ENCODE measurements at regions not wholly inside any gene's neighbourhood (a gene's known extent, or its start where the extent isn't known, plus 50 kb on each side); places are given as distances from the start of the nearest gene placed in this dataset.
"Not testable (repeated sequence)": the region's sequence is repeated elsewhere in the genome, so short reads cannot be mapped to it uniquely, and the experiment has no call there.

GRCh38 chr3:144593881-144594280 lies 622.3 kb downstream of the DIPK2A start:
- Mint-ChIP-seq H3K36me3 (ENCODE audit: insufficient read depth) (no peaks in the 10 kb centered on the region), H3K27me3 (ENCODE audit: low read depth) (no peaks in the 10 kb centered on the region), H3K9me3 (no peaks in the 10 kb centered on the region), H3K4me1 (ENCODE audit: low read depth) (no peaks in the 10 kb centered on the region), H3K4me3 (no peak overlapping the region)
- ATAC-seq, result no peak
- DNase-seq, result no peak

GRCh38 chr3:144620236-144620635 lies 648.6 kb downstream of the DIPK2A start:
- not testable (repeated sequence) for ATAC-seq; H3K4me3 Mint-ChIP-seq; H3K9me3 Mint-ChIP-seq; H3K36me3 Mint-ChIP-seq (ENCODE audit: insufficient read depth); H3K4me1 Mint-ChIP-seq (ENCODE audit: low read depth); H3K27me3 Mint-ChIP-seq (ENCODE audit: low read depth); DNase-seq

DNA sequence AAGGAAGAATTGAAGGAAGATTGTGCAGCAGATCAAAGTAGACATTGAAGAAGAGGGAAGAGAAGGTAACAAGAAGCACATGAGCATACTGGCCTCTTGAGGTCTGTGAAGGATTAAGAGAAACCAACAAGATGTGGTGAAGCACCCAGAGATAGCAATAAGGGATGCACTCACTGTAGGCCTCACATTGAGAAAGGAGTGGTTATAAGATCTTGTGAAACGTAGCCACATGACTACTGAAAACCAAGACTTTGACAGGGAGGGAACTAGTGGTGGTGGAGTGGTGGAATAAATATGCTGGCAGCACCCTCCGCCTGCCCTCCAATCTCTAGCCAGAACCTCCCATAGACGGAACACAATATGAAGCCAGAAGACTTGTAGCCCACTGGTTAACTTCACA lies 651.2 kb downstream of the DIPK2A start:
- Mint-ChIP-seq H3K4me1 (ENCODE audit: low read depth) (no peaks in the 10 kb centered on the region), H3K9me3 (peaks cover 9% of the 10 kb centered on the region), H3K4me3 (no peak overlapping the region), H3K36me3 (ENCODE audit: insufficient read depth) (no peaks in the 10 kb centered on the region), H3K27me3 (ENCODE audit: low read depth) (no peaks in the 10 kb centered on the region)
- no peak for ATAC-seq
- DNase-seq, result no peak

DNA sequence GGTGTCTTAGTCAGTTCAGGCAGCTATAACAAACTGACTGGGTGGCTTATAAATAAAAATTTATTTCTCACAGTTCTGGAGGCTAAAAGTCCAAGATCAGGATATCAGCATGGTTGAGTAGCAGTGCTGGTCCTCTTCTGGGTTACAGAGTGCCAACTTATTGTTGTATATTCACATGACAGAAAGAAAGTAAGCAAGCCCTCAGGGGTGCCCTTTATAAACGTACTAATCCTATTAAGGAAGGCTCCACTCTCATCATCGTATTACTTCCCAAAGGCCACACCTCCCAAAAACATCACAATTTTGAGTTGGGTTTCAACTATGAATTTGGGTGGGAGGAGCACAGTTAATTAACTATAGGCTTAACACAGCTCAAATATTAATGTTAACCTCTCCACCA lies 653.0 kb downstream of the DIPK2A start:
- no peaks in the 10 kb centered on the region for H3K27me3 Mint-ChIP-seq (ENCODE audit: low read depth)
- ATAC-seq (no peak), DNase-seq (no peak)
- no peaks in the 10 kb centered on the region for H3K36me3 Mint-ChIP-seq (ENCODE audit: insufficient read depth)
- H3K4me3 Mint-ChIP-seq, result no peak overlapping the region
- no peaks in the 10 kb centered on the region for H3K9me3 Mint-ChIP-seq
- no peaks in the 10 kb centered on the region for H3K4me1 Mint-ChIP-seq (ENCODE audit: low read depth)

DNA sequence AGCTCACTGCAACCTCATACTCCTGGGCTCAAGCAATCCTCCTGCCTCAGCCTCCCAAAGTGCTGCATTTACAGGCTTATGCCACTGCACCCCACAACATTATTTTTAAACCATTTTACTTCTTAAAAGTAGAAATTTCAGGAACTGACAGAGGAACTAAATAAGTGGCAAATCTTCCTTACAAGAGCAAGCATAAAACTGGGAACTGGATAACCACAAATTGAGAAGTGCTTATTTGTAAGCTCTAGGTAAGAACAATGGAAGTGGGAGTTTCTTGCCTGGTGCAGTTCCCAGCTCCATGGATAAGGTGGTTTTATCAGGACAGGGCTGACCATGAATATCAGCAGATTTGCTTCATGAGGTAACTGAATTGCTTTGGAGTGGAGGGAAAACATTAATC lies 655.2 kb downstream of the DIPK2A start:
- no peak overlapping the region for H3K4me3 Mint-ChIP-seq
- H3K27me3 Mint-ChIP-seq (ENCODE audit: low read depth), result no peaks in the 10 kb centered on the region
- ATAC-seq (no peak), DNase-seq (no peak)
- no peaks in the 10 kb centered on the region for H3K4me1 Mint-ChIP-seq (ENCODE audit: low read depth)
- no peaks in the 10 kb centered on the region for H3K9me3 Mint-ChIP-seq
- no peaks in the 10 kb centered on the region for H3K36me3 Mint-ChIP-seq (ENCODE audit: insufficient read depth)

GRCh38 chr3:144629381-144629780 lies 657.8 kb downstream of the DIPK2A start:
- Mint-ChIP-seq H3K4me1 (ENCODE audit: low read depth) (no peaks in the 10 kb centered on the region), H3K4me3 (no peak overlapping the region), H3K36me3 (ENCODE audit: insufficient read depth) (no peaks in the 10 kb centered on the region), H3K9me3 (no peaks in the 10 kb centered on the region), H3K27me3 (ENCODE audit: low read depth) (no peaks in the 10 kb centered on the region)
- DNase-seq (no peak), ATAC-seq (no peak)

GRCh38 chr3:144636833-144637232 lies 665.2 kb downstream of the DIPK2A start:
- H3K4me3 Mint-ChIP-seq, result no peak overlapping the region
- ATAC-seq (no peak), DNase-seq (no peak)
- H3K4me1 Mint-ChIP-seq (ENCODE audit: low read depth), result no peaks in the 10 kb centered on the region
- no peaks in the 10 kb centered on the region for H3K27me3 Mint-ChIP-seq (ENCODE audit: low read depth)
- H3K36me3 Mint-ChIP-seq (ENCODE audit: insufficient read depth), result no peaks in the 10 kb centered on the region
- H3K9me3 Mint-ChIP-seq, result no peaks in the 10 kb centered on the region

GRCh38 chr3:144638009-144638408 lies 666.4 kb downstream of the DIPK2A start:
- no peaks in the 10 kb centered on the region for H3K4me1 Mint-ChIP-seq (ENCODE audit: low read depth)

DNA sequence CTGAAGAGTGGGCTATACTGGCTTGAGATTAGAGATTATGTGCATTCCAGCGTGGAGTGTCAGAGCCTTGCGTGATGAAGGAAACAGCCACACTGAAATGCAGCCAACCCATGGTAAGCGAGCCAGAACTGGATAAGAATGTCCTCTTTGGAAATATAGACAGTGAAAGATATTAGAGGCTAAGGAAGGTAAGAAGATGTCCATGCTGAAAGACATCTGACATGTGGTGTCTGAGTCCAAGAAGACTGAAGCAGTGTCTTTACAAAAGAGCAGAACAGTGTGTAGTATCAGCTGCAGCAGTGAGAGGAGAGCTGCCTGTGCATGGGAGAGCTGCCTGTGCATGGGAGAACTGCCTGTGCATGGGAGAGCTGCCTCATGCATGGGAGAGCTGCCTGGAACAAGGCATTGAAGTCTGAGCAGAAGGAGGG lies 672.2 kb downstream of the DIPK2A start:
- Mint-ChIP-seq H3K36me3 (ENCODE audit: insufficient read depth) (no peaks in the 10 kb centered on the region), H3K9me3 (no peaks in the 10 kb centered on the region), H3K4me1 (ENCODE audit: low read depth) (no peaks in the 10 kb centered on the region), H3K4me3 (no peak overlapping the region), H3K27me3 (ENCODE audit: low read depth) (no peaks in the 10 kb centered on the region)
- ATAC-seq, result no peak
- no peak for DNase-seq

More at GRCh38 chr3:144638009-144638408, 666.4 kb downstream of the DIPK2A start:
- ATAC-seq, result no peak
- Mint-ChIP-seq H3K27me3 (ENCODE audit: low read depth) (no peaks in the 10 kb centered on the region), H3K36me3 (ENCODE audit: insufficient read depth) (no peaks in the 10 kb centered on the region), H3K4me3 (no peak overlapping the region), H3K9me3 (no peaks in the 10 kb centered on the region)
- no peak for DNase-seq

DNA sequence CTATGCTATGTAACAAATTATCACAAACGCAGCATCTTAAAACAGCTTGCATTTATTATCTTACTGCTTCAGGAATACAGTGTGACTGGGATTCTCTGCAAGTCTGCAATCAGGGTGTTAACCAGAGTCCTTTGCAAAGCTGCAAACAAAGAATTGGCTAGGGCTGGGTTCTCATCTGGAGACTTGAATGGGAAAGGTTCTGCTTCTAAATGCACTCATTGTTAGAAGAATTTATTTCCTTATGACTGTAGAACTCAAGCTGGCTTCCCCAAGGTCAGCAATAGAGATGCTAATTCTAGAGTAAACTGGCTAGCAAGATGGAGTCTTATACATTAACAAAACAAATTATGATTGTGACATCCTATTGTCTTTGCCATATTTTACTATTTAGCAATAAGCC lies 673.7 kb downstream of the DIPK2A start:
- ATAC-seq (no peak), DNase-seq (no peak)
- Mint-ChIP-seq H3K36me3 (ENCODE audit: insufficient read depth) (no peaks in the 10 kb centered on the region), H3K27me3 (ENCODE audit: low read depth) (no peaks in the 10 kb centered on the region), H3K4me1 (ENCODE audit: low read depth) (no peaks in the 10 kb centered on the region), H3K4me3 (no peak overlapping the region), H3K9me3 (no peaks in the 10 kb centered on the region)

DNA sequence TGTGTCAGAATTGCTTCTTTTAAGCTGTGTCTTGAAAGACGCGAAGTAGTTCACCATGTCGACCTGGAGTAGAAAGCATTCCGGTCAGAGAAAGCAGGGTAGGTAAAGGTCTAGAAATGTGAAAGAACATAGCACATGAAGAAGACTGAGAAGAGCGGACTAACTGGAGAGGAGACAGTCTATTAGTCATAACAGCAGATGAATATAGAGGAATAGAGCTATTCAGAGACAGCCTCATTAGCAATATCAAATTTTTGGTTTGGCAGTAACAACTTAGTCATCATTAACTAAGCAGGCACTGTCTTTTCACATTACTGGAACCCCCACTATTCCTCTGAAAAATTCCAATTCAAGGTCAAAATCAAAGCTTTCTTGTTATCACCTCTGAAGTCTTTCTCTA lies 678.8 kb downstream of the DIPK2A start:
- no peaks in the 10 kb centered on the region for H3K27me3 Mint-ChIP-seq (ENCODE audit: low read depth)
- DNase-seq, result no peak
- ATAC-seq, result no peak
- no peak overlapping the region for H3K4me3 Mint-ChIP-seq
- H3K9me3 Mint-ChIP-seq, result no peaks in the 10 kb centered on the region
- no peaks in the 10 kb centered on the region for H3K36me3 Mint-ChIP-seq (ENCODE audit: insufficient read depth)
- H3K4me1 Mint-ChIP-seq (ENCODE audit: low read depth), result no peaks in the 10 kb centered on the region

DNA sequence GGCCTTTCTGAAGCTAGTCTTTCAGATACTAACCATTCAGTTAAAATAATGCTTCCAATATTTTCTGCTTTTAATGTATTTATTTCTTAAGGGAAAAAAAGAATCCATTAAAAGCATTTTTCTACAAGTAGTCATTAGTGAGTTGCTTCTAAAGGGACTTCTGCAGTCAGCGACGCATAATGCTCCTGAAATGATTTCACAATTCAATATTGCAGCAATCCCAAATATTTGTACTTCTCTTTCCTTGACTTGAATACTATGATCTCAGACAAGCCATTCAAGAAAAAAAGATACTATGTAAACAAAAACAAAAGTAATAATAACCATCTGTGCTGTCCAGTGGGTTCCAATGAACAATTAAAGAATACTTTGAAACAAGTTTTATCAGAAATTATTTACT lies 681.0 kb downstream of the DIPK2A start:
- Mint-ChIP-seq H3K9me3 (no peaks in the 10 kb centered on the region), H3K36me3 (ENCODE audit: insufficient read depth) (no peaks in the 10 kb centered on the region), H3K27me3 (ENCODE audit: low read depth) (no peaks in the 10 kb centered on the region), H3K4me1 (ENCODE audit: low read depth) (no peaks in the 10 kb centered on the region), H3K4me3 (no peak overlapping the region)
- ATAC-seq (no peak), DNase-seq (no peak)

- Mint-ChIP-seq H3K4me3 (no peak overlapping the region), H3K36me3 (ENCODE audit: insufficient read depth) (no peaks in the 10 kb centered on the region)
- DNase-seq, result no peak
These were observed 683.8 kb downstream of the DIPK2A start for GRCh38 chr3:144655423-144655822.

DNA sequence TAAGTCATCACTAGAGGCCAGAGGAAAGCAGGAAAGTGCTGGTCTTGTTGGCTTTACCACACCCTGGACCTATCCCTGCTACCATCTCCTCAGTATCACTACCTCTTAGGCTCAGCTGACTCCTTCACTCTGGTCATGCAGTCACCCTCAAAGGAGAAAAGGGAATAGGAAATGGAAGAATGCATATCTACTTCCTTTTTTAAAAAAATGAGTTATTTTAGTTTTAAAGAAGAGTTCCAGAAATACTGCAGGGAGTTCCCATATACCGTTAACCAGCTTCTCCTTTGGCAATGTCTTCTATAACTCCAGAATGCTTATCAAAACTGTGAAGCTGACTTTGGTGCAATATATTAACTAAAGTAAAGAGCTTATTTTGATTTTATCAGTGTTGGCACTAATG lies 688.6 kb downstream of the DIPK2A start:
- Mint-ChIP-seq H3K9me3 (peaks cover 12% of the 10 kb centered on the region), H3K36me3 (ENCODE audit: insufficient read depth) (no peaks in the 10 kb centered on the region), H3K4me3 (no peak overlapping the region), H3K27me3 (ENCODE audit: low read depth) (no peaks in the 10 kb centered on the region), H3K4me1 (ENCODE audit: low read depth) (no peaks in the 10 kb centered on the region)
- ATAC-seq (no peak), DNase-seq (no peak)

More at GRCh38 chr3:144655423-144655822, 683.8 kb downstream of the DIPK2A start:
- ATAC-seq, result no peak
- H3K4me1 Mint-ChIP-seq (ENCODE audit: low read depth), result no peaks in the 10 kb centered on the region
- no peaks in the 10 kb centered on the region for H3K27me3 Mint-ChIP-seq (ENCODE audit: low read depth)
- no peaks in the 10 kb centered on the region for H3K9me3 Mint-ChIP-seq

- Mint-ChIP-seq H3K4me3 (no peak overlapping the region), H3K36me3 (ENCODE audit: insufficient read depth) (no peaks in the 10 kb centered on the region), H3K27me3 (ENCODE audit: low read depth) (no peaks in the 10 kb centered on the region), H3K4me1 (ENCODE audit: low read depth) (no peaks in the 10 kb centered on the region), H3K9me3 (peaks cover 21% of the 10 kb centered on the region)
- DNase-seq (no peak), ATAC-seq (no peak)
These were observed 691.1 kb downstream of the DIPK2A start for GRCh38 chr3:144662729-144663128.

Measured in activated T-cell treated with anti-CD3 and anti-CD28 coated beads, Interleukin-2, amount 50 U/mL, for 4 hours (primary cell).